Stimulated activated CD8-positive, alpha-beta memory T cell treated with anti-CD3 and anti-CD28 coated beads, Interleukin-4, amount 100 ng/mL, for 4 hours (primary cell): ENCODE measurements at regions not wholly inside any gene's neighbourhood (a gene's known extent, or its start where the extent isn't known, plus 50 kb on each side); places are given as distances from the start of the nearest gene placed in this dataset.
"Not testable (repeated sequence)": the region's sequence is repeated elsewhere in the genome, so short reads cannot be mapped to it uniquely, and the experiment has no call there.

Experiments
- DNase-seq, 2 donors: peaks; one replicate each; pipeline ENCODE4 v3.0.0-alpha.2; 2020; ENCODE audit warnings: low read depth in 2 of 2, low spot score in 1 of 2

DNA sequence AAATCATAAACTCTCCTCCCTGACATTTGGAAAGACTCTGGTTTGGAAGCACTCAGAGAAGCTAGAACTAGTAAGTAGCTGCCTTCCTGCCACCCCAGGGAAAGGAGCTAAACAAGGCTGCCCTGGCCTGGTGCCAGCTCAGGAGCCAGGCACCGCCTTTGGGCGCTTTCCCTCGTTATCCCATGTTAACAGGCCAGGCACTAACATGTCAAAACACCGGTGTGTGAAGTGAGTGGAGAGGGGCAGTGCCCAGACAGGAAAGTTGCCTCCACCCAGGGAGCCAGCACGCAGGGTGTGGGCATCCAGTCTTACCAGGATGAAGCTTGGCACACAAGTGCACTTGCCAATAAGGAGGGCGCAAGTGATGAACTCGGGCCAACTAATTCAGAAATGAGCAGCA is 346.8 kb downstream of the RRAGC start:
- no peak for DNase-seq

DNA sequence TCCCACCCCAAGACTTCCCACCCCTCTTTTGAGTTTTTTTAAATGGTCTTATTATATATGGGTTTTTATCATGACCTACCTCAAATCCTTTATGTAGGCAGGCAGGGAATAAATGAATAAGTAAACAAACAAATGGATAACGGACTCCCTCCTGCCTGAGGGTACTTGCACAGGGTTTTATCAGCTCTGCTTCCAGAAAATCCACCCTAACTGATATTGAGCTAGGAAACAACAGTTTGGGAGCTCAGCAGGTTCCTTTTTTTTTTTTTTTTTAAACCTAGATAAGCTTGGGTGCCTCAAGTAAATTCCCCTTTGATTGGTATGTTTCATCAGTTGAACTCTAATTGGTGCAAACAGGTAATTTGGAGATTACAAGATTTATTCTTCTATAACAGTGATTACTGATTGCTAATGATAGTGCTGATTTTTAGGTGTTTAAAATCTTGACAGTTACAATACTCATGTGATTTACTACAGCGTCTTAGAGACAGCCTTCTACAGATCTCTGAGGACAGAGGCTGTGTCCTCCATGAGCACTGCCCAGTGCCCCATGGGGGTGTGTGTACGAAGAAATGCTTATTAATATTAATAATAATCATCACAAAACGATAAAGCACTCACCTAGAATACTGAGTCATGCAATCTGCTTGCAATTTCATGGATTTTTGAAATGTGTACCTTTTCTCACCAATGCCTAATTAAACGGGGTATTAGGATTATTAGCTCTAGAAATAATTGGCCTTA is 347.4 kb downstream of the RRAGC start:
- DNase-seq = no peak

DNA sequence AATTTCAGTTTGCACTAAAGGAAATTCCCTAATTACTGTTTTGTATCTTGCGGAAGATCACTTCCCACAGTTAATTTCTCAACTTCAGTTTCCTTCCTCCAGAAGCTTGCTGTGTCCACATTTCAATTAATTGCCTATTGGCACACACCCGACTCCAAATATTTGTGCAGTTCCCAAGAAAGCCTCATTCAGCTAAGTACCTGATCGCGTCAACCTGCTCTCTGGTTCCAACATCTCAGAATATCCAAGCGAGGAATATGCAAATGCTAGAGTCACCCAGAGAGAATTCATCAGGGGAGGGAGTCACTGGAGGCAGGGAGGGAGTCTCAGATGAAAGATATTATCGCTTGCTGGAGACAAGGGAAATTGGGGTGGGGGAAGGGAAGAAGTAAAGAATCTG is 351.3 kb downstream of the RRAGC start:
- DNase-seq = no peak

GRCh38 chr1:38507563-38507962 is 352.0 kb downstream of the RRAGC start:
- DNase-seq = no peak

DNA sequence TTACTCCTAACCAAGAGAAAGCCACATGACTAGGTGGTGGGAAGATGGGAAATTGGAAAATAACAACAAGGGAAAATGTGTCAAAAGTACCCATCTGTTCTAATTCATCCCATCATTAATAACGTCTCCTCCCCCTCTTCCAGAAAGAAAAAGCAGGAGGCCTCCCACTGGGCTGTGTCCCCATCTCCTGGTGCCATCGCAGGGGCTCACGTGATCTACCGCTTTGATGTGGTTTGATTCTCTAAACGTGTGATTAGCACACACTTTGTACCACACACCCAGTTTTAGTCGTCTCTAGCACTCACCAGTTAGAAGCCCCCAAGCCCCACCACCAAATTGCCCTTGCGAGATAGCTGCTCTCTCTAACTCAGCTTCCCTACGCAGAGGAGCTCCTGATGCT is 353.6 kb downstream of the RRAGC start:
- no peak for DNase-seq

- DNase-seq = no peak
These were observed 356.8 kb downstream of the RRAGC start for GRCh38 chr1:38502758-38503157.

DNA sequence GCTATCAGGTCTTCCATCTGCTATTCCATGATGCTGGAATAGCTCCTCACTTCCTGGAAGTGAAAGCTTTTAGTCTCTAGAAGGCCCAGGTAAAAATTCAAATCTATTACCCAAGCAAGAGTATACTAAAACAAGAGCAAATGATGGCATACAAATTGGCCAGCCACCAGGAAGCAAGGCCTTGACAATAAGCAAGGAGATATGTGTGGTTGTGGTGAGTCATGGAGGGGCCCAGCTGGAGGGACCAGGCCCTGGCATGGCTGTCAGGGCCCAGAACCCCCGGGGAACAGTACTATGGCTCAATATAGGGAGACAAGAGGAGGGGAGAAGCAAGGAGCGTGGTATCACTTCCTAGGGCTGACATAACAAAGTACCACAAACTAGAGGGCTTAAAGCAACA is 358.7 kb downstream of the RRAGC start:
- DNase-seq = no peak

DNA sequence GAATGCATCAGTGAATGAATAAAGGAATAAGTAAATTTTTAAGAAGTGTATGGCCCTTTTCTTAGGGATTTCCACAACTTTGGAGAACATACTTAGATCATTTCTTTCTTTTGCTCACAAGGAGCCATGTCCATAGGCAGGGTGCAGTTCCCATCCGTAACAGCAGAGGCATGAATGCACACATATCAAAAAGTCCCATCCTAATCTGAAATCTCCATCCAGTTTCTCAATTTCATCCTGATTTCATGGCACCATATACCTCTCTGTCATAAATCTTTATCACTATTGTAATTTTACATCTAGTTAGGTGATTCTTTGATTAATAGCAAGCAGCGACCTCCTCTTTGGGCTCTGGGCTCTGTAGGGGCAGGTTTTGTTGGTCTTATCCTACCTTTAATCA is 359.2 kb downstream of the RRAGC start:
- DNase-seq = no peak

DNA sequence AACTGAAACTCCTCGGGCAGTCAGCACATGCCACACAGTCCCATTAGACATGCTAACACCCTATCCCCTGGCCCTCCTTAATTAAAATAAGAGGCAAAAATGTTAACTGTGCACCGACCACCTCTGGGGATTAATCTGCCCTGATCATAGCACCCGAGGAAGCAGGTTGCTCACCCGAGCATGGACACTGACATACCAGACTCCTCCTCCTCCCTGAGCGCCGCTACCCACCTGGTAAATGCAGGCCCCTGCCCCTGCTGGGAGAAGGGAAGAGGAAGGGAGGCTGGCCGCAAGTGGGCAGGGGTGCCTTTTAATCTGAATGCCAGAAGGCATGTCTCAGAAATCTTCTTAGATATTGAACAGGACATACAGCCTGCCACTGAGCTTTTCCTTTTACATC is 360.9 kb downstream of the RRAGC start:
- no peak for DNase-seq

DNA sequence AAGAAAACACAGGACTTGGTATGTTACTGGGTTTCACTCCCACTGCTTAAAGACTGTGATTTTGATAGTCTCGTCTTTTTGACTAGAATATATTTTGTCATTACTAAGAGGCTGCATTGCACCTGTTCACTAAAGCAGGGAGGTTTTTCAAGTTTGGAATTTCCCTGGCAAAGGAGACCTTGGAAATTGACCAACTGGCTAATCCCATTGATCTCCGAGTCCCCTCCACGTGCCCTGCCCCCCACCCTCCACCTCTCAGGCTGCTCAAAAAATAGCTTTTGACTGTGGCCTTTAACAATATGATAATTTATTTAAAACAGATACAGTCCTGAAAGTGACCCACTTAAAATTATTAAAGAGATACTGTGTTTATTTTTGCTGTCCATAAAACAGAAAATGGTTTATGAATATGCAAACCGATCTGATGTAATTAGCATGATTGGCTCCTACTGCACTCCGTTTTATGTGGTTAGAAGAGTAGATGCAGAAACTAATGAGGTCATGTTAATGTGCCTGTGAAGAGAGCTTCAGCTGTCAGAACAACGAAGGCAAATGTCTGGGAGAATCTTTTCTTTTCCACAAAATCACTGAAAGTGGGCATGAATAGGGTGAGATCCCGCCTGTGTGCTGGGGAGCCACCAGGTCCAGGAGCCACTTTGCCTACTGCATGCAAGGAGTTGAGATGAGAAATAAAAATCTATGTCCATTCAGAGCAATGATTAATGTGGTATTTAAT is 361.5 kb downstream of the RRAGC start:
- DNase-seq = no peak

GRCh38 chr1:38493306-38493705 is 366.3 kb downstream of the RRAGC start:
- DNase-seq = not testable (repeated sequence)

DNA sequence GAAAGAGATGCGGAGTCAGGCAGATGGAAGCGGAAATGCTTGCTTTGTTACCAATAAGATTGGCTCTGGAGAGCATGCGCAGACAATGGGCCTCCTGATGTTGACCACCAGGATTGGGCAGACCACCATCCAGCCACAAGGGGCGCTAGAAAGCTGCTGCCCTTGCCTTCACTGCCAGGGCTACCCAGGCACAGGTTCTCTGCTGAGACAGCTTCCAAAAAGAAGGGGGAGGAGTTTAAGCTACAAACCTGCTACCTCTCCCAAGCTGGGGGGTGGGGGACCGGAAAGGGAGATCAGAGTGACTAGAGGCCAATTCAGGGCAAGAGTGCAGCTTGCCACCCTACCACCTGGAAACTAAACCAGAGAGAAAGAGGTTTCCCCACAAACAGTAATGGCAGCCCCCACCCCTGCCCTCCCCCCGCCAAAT is 369.7 kb downstream of the RRAGC start:
- peak in 1 of 2 donors; percentile 10 for DNase-seq

DNA sequence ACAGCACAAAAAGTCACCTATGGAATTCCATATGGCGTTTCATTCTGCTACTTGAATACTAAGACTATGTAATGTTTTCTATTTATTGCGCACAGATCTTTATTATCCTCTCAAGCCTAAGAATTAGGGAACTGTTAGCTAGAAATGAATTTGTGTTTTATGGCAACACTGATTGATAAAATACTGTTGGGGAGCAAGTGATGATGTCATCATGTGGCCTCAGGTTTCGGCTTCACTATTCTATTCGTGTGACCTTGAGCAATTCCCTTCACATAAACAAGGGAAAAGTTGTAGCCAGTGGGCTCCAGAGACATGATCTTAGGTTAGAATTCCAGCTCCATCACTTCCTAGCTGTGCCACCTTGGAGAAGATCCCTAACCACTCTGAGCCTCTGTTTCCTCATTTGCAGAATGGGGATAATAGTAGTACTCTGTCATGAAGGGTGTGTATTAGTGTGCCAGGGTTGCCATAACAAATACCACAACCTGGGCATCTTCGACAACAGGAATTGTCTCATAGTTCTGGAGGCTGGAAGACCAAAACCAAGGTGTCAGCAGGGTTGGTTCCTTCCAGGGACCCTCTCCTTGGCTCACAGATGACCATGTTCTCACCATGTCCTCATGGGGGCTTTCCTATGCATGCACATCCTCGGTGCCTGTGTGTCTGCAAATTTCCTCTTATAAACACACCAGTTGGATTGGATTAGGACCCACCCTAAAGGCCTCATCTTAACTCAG is 371.2 kb downstream of the RRAGC start:
- no peak for DNase-seq

GRCh38 chr1:38487396-38487795 is 372.2 kb downstream of the RRAGC start:
- no peak for DNase-seq

GRCh38 chr1:38486085-38486484 is 373.5 kb downstream of the RRAGC start:
- no peak for DNase-seq

DNA sequence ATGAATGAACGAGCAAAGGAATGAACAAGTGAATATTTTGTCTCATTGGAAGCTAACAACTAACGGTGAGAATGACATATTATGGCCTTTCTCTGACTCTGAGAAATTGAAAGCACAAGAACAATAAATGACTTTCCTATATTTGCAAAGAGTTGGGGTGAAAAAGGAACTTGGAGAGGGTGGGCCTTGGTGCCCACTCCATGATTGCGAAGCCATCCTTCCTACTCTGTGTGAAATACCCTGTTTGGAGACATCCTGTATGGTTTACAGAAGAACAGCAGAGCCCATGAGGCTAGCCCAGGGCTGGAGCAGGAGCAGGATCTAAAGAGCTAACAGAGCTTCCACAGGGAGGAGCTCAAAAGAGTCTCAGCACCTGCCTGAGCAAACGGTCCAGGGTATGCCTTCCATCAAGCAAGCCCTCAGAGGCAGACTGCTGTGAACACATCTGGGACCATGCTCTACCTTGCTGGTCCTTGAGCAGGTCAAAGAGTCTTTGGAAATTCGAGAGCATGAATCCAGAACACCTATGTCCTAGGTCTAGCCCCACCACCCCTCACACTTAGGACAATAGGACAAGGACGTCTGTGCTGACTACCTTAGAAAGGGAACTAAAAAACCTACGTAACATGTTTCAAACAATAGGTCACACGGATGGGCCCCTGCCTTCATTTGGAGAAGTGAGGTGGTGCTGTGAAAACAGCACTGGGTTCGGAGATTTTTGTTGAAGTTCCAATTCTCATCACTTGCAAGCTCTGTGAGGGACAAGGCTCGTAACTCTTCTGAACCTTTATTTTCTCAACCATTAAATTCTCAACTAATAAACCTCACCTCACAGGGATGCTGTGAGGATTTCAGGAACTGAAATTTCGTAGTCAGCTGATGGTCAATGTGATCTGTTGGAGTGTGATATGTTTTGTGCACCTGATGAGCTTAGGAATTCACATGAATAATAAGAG is 377.4 kb downstream of the RRAGC start:
- no peak for DNase-seq

DNA sequence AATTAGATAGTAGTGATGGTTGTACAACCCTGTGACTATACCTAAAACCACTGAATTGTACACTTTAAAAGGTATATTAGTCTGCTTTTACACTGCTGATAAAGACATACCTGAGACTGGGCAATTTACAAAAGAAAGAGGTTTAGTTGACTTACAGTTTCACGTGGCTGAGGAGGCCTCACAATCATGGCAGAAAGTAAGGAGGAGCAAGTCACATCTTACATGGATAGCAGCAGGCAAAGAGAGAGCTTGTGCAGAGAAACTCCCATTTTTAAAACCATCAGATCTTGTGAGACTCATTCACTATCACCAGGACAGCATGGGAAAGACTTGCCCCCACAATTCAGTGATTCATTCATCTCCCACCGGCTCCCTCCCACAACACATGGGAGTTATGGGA is 379.9 kb downstream of the RRAGC start:
- DNase-seq = not testable (repeated sequence)

GRCh38 chr1:38477811-38478210 is 381.8 kb downstream of the RRAGC start:
- no peak for DNase-seq

- DNase-seq = no peak
These were observed 382.8 kb downstream of the RRAGC start for GRCh38 chr1:38476850-38477178.

- DNase-seq = no peak
These were observed 383.3 kb downstream of the RRAGC start for GRCh38 chr1:38476111-38476849.
